NCI-H2196 (cell line): ENCODE measurements at regions not wholly inside any gene's neighbourhood (a gene's known extent, or its start where the extent isn't known, plus 50 kb on each side); places are given as distances from the start of the nearest gene placed in this dataset.
"Not testable (repeated sequence)": the region's sequence is repeated elsewhere in the genome, so short reads cannot be mapped to it uniquely, and the experiment has no call there.

Source experiments
- DNase-seq: peaks from one replicate; lab custom pipeline; 2025; ENCODE audit not compliant: unreplicated experiment; lab: John Stamatoyannopoulos, UW

DNA sequence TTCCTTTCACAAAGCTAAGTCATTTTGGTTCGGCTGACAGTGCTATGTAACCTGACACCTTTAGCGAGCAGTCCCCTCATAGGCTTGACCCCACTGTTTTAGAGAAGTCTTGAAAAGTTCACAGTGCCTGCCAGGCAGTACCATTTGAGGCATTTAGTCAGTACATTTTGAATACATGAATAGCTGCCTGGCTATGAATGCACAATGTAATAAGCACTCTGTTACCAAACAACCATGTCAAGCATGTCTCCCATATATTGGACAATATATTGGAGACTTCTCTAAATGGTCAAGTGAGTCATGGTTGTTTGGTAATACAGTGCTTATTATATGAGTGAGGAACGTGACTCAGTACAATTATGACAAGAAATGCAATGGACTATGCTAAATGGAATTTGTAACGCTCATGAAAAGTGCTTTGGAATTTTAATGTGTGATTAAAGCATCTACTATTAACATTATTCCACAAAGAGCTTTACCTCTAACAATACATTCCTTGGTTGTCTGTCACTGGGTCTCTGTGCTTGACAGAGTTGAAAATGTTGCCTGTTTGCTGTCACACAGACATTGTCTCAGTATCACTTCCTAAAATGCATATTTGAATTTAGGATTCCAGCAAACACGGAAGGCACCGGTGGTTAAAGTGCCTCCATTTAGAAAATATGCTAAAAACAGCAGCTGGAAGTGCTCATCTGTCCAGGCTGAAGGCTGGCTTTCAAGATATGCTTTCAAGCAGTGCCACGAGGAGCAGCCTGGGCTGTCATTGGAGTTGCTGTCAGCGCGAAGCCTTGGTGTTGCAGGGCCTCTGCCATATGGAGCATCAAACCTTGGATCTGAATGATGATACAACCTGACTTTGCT, 458.6 kb downstream of the FBXO15 start:
- DNase-seq, result no peak

DNA sequence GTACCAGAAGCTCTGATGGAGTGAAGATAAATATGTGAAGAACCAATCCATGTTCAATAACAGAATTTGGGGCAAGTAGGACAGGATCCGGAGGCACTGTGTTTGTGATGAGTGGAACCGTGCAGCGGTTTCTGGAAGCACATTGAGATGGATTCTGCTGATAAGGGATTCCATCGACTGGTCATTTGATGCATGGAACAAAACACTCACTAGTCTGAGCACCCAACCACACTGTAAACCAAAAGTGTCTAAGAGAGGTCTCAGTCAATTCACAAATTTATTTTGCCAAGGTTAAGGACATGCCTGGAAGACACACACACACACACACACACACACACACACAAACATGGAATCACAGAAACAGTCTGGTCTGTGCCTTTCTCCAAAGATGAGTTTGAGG, 459.5 kb downstream of the FBXO15 start:
- no peak for DNase-seq

DNA sequence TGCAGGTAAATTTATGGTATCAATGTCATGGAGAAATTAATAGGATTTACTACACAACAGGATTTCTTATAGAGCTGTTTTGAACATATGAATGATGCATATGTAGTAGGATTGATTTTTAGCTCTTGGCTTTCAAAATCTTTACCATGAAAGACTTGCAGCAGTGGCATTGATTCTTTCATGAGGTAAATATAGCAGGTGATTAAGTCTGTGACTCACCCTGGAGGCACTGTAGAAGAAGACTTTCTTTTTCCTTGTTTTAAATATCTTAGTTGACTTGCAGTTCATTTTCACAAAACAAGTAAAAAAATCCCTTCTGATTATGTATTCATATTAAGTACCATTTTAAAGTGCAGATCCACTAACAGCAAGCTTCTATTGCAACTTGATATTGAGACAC, 463.0 kb downstream of the FBXO15 start:
- no peak for DNase-seq

DNA sequence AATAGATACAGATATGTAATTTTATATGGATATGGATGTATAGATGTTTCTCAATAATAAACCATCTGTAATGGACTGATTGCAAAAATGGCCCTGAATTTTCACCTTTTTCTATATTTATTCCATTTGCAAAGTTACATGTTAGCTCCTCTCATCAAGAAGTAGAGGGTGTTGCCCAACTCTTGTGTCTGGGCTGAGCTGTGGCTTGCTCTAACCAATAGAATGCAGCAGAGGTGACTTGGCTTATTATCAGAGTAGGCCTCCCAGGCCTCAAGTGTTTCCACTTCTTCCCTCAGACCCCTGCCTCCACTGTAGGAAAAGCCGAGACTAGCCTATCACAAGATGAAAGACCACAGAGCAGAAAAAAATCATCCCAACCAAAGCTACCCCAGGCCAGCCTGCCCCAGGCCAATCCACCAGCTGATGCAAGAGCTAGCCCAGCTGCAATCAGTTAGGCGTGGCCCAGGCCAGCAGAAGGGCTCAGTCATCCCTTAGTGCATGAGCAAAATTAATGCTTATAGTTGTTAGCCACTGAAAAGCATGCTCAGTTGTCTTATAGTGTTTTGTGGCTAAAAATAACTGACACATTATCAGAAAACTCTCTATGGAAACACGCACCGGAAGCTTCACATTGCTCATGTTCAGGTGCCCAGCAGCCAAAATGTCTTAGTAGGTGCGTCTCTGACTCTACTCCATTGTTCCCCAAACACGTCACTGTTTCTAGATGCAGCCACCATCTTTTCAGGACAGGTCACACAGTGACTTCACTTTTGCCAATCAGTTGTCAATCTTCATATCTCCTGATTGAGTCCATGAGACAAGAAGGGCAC, 464.0 kb downstream of the FBXO15 start:
- no peak for DNase-seq

DNA sequence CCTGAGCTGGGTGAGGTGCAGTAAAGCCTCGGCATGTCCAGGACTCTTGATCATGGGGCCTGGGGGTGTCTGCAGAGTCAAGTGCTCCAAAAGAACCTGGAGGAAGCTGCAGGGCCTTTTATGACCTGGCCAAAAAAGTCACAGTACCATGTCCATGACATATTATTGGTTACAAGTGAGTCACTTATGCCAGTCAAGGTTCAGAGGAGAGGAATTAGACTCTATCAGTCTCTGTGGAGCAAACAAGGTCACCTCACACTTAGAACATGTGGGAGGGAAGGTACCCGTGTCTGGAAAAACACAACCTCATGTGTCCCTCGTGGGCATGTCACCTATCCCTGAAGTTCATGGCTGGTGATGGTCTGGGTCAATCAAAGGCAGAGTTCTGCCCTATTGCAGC, 465.7 kb downstream of the FBXO15 start:
- no peak for DNase-seq

DNA sequence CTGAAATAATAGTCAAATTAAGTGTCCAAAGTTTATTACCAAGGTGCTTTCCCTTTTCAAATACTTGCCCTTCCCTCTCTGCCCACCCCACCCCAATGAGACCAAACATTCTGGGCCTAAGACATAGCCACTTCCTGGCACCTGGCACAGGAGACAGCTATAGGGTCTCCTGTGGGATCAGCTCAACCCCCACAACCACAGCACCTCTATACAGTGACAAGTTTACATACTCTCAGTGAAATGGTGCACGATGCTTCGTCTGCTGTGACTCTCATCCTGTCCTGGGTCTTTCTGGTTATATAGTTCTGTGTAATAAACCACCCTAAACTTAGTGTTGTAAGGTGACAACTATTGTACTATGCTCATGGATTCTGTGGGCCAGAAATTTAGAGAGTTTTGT, 466.2 kb downstream of the FBXO15 start:
- no peak for DNase-seq

DNA sequence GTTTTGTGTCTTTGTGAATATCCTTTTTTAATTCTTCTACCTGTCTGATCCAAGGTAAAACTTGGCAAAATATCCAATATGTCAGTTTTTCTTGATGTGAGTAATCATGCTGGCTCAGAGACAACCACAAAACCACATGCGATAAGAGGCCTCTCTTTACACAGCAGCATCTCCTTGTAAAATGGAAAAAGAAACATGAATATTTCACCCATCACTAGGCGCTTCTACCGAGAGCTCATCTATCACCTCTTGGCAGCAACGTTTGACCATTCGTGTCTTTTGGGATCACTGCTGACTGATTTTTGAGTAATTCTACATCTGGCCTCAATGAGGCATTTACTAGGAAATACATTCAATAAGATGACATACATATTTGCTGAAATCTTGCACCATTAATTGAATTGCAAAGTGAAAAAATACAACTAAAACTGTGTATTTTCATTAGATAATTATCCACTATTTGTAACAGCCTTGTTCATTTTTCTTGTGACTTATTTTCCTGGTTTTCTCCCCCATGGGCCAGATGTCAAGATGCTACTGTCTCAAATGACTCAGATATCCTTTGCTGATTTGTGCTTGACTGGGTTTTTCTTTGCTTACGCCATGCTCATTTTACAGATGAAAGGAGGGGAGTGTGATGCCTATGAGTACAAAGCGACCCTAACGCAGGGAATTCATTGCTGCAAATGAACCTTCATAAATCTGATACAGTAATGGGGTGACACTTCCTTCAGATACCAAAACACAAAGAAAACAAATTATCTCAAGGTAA, 467.5 kb downstream of the FBXO15 start:
- DNase-seq, result no peak

DNA sequence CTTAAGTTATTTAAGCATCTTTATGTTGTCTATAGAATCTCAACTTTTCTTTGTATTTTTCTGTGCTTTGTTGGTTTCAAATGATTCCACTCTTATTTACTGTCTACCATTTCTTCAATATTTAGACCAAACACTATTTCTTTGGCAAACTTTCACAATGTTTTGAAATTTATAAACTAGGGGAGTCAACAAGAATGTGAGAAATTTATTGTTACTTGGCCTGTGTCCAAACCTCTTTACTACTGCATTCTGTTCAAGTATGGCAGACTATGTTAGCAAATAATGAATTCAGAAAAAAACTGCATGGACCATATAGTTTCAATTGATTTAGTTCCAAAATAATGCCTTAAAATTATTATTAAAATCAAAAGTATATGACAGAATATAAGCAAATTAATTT, 470.2 kb downstream of the FBXO15 start:
- DNase-seq, result no peak

DNA sequence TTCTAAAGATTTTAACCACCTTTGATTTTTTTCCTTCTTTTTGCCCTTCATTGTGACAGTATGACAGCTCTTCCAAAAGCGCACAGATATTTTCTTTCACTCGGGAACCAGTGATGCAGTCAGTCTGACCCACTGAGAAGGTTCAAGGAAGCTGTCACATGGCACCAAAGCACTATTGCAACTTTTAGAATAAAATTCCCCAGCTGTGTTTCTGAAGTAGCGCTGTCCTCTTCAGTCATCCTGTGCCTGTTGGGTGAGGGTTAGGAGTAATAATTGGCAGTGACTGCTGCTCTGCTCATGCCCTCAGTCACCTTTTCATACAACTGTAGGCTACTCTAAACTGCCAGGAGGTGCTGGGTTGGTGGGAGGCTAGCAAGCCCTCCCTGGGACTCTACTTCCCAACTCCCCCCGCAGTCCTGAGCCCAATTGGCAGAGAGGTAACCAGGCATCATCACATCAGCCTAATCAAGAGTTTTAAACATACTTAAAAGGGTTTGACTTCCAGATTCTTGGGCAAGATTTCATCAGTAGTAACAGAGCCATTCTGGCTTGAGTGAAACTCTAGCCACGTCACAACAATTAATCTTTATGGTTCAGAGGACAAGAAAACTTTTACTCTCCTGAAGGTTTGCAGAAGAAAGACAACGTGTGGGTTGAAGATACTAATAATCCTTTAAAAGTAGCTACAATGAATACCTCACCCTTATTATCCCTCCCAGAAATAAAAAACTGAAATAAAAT, 473.3 kb downstream of the FBXO15 start:
- DNase-seq, result no peak

DNA sequence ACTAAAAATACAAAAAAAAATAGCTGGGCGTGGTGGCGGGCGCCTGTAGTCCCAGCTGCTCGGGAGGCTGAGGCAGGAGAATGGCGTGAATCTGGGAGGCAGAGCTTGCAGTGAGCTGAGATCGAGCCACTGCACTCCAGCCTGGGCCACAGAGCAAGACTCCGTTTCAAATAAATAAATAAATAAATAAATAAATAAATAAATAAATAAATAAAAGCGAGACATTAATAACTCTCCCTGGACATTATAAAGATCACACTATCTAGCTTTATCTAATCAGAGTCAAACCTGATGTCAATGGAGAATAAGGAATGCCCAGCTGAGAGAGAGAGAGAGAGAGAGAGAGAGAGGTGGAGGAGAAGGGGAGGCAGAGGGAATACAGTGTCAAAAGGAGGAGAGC, 476.2 kb downstream of the FBXO15 start:
- DNase-seq, result not testable (repeated sequence)

DNA sequence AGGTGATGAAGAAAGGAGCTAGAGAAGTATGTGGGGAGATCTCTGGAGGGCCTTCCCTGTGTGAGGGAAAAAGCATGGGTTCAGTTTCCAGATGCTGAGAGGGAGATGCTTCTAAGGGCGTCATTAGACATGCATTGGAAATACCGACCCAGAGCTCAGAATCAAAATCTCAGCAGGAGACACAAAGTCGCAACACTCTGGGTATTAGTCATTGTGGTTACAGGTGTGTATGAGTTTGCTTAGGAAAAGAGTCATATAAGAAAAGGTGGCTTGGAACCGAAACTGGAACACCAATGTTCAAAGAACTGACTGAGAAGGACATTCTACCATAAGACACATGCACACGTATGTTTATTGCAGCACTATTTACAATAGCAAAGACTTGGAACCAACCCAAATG, 477.1 kb downstream of the FBXO15 start:
- DNase-seq, result no peak

DNA sequence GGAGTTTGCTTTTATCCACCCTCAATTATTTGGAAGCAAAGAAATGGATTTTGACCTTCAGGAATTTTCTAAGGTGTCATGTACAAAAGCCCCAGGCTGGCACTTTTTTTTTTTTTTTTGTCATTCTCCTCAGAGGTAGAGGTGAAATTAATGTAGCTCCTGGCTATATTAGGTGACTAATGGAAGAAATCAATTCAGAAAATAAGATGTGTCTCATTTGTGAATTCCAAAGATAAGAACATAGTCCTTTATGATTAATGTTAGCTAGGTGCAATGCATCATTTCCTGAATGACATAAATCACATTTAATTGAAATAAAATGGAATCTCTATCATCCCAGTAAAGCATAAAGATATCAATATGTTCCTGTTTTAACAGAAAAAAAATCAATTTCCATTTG, 477.6 kb downstream of the FBXO15 start:
- DNase-seq, result no peak

DNA sequence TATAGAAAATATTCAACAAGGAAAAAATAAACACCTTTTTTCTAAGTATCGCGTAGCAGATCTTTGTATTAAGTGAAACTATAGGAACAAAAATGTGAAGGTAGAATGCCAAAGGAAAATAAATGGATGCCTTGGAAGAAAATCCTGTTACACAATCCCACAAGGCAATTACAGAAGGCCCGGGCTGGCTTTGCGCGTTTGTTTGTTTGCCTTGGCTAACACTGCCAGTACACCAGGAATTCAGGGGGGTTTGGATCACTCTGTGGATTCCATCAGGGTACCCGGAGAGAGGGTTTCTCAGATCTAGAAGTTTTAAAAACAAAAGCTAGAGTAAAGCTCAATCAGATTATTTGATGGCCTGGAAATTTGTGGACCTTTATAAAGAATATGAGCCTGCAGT, 478.3 kb downstream of the FBXO15 start:
- no peak for DNase-seq

DNA sequence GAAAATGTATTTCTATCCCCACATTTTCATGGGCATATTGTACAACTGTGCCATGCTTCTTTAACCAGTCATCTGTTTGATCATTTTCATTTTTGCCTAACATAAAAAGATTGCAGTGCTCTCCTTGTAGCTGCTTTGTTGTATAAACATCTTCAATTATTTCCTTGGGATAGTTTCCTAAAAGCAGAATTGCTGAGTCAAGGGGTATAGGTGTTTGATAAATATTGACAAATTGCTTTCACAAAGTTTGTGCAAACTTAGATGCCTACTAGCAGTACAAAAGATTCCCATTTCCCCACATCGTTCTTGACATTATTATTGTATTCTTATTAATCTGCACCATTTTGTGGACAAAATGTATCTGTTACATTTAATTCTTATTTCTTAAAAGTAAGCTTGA, 479.6 kb downstream of the FBXO15 start:
- no peak for DNase-seq

DNA sequence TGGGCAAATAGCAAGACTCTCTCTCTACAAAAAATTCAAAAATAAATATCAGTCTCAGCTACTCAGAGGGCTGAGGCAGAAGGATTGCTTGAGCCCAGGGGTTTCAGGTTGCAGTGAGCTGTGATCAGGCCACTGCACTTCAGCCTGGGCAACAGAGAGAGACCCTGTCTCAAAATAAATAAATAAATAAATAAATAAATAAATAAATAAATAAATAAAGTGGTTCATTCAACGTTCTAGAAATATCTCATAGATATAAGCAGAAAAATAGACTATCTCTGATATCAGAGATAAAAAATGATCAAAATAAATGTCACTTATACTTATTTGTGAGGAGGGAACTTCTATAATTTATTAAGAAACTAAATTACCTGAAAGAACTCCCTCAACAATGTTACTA, 480.9 kb downstream of the FBXO15 start:
- DNase-seq, result no peak

DNA sequence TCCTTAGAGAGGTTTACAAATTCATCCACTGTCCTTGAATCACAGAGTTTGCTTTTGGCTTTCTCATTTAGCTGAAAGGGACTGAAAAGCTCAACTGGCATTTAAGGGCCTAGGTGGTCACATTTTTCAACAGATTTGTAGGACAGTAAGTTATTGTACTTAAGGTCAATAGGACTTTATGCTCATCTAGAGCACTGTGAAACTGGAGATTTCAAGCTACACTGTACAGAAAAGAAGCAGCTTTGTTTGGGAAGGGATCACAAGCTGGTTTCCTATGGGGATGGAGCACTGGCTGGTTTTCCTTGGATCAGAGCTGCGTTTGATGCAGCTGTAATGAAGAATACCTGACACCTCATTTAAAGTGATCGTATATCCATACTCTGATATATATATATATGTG, 482.7 kb downstream of the FBXO15 start:
- DNase-seq, result no peak

DNA sequence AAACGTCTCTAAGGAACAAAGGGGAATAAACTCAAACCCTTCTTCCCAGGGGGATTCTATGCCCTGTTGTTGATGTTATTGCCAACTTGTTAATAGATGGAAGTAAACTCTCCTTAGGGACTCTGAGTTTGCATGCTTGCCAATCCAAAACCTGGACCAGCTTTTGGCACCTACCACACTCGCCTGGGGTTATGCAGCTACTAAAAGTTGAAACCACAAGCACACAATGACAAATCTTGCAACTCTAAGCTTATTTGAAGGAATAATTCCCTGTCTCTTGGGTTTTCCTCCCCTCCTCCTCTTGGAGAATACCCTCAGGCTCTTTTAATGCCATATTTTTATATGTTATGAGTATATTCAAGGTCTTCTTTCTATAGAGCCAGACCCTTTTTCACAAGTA, 484.1 kb downstream of the FBXO15 start:
- DNase-seq, result no peak

DNA sequence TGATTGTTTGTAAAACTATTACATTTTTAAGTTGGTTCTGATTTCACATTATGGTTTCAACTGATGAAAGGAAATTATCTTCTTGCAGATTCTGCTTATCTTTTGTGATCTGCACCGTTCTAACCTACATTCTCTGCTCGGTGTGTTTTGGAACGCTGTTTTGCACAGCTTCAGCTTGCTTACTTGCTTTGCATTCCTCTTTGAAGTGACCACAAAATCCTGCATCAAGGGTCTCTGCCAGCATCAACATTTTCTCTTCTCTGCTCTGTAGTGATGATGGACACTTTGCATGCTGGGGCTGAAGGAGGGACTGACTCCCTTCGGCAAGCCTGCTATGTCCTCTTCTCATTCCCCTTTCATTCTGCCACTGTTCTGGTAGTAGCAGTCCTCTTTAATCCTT, 485.2 kb downstream of the FBXO15 start:
- DNase-seq, result no peak

DNA sequence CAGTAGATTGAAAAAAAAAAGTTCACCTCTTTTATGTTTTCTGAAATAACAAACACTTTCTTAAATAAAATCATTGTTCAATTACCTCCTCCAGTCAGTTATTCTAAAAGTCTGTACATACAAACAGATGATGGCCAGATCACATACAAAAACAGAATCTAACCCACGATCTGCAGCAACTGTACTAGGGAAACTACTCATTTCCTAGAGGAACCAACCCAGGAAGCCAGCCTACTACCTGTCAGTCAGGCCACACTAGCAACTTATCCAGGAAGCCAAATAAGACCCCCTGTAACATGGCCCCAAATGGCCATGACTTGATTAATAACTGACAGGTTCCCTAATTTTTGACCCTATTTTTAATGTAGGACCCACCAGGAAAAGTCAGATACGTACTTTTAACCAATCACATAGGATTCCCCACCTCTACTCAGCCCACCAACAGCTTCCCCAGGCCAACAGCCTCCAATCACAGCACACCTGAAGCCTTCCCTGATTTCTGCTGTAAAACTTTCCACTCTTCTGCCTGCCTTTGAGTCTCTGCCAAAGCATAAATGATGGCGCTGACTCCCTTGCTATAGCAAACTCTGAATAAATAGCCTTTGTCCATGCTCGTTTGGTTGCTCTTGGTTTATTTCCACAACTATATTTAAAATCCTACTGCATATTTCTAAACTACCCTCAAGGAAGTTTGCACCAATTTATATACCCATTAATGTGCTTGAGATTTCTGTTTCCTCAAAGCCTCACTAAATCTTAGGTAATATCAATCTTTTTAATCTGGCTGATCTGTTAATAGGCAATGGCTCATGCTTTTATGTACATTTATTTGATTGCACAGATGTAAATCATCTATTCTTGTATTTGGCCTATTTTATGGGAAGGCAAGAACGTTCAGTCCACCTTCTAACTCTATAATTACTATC, 486.4 kb downstream of the FBXO15 start:
- DNase-seq, result no peak

DNA sequence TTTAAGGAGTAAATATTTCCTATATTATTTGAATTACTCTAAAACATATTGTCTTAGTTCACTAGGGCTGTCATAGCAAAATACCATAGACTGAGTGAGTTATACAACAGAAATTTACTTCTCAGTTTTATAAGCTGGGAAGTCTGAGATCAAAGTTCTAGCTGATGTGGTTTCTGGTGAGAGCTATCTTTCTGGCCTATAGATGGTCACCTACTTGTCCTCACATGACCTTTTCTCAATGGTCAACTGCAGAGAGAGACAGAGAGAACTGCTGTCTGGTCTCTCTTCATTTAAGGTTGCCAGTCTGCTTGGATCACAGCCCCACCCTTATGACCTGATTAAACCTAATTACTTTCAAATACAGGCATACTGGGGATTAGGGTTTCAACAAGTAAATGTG, 490.9 kb downstream of the FBXO15 start:
- DNase-seq, result no peak
